ENCODE measurements at regions not wholly inside any gene's neighbourhood (a gene's known extent, or its start where the extent isn't known, plus 50 kb on each side); places are given as distances from the start of the nearest gene placed in this dataset.
"Not testable (repeated sequence)": the region's sequence is repeated elsewhere in the genome, so short reads cannot be mapped to it uniquely, and the experiment has no call there.

GRCh38 chr9:85151162-85151561, 481.6 kb downstream of the NTRK2 start:
- DNase-seq: peak; percentile 49

- no peak for DNase-seq
Observed at GRCh38 chr9:85147046-85147640, 477.6 kb downstream of the NTRK2 start.

GRCh38 chr9:85142968-85143367, 473.4 kb downstream of the NTRK2 start:
- DNase-seq: no peak

GRCh38 chr9:85142496-85142911, 473.0 kb downstream of the NTRK2 start:
- no peak for DNase-seq

GRCh38 chr9:85137696-85138095, 468.2 kb downstream of the NTRK2 start:
- DNase-seq: no peak

GRCh38 chr9:85136987-85137386, 467.5 kb downstream of the NTRK2 start:
- no peak for DNase-seq

GRCh38 chr9:85136507-85136906, 467.0 kb downstream of the NTRK2 start:
- DNase-seq: no peak

GRCh38 chr9:85130764-85131163, 461.2 kb downstream of the NTRK2 start:
- no peak for DNase-seq

GRCh38 chr9:85130260-85130659, 460.7 kb downstream of the NTRK2 start:
- DNase-seq: no peak

- DNase-seq: no peak
Observed at GRCh38 chr9:85129514-85129913, 460.0 kb downstream of the NTRK2 start.

GRCh38 chr9:85118990-85119755, 449.6 kb downstream of the NTRK2 start:
- no peak for DNase-seq

- DNase-seq: no peak
Observed at GRCh38 chr9:85117831-85118230, 448.3 kb downstream of the NTRK2 start.

GRCh38 chr9:85115473-85115872, 445.9 kb downstream of the NTRK2 start:
- no peak for DNase-seq

GRCh38 chr9:85114799-85115198, 445.3 kb downstream of the NTRK2 start:
- no peak for DNase-seq

GRCh38 chr9:85112933-85113418, 443.4 kb downstream of the NTRK2 start:
- no peak for DNase-seq

GRCh38 chr9:85112391-85112790, 442.9 kb downstream of the NTRK2 start:
- no peak for DNase-seq

GRCh38 chr9:85108746-85109145, 439.2 kb downstream of the NTRK2 start:
- no peak for DNase-seq

- DNase-seq: no peak
Observed at GRCh38 chr9:85108229-85108628, 438.7 kb downstream of the NTRK2 start.

GRCh38 chr9:85089188-85089969, 419.9 kb downstream of the NTRK2 start:
- DNase-seq: no peak

GRCh38 chr9:85081963-85082362, 412.4 kb downstream of the NTRK2 start:
- no peak for DNase-seq

GRCh38 chr9:85079349-85079748, 409.8 kb downstream of the NTRK2 start:
- DNase-seq: no peak

- DNase-seq: no peak
Observed at GRCh38 chr9:85077944-85078343, 408.4 kb downstream of the NTRK2 start.

GRCh38 chr9:85077146-85077545, 407.6 kb downstream of the NTRK2 start:
- DNase-seq: not testable (repeated sequence)
